Activated CD4-positive, alpha-beta T cell treated with anti-CD3 and anti-CD28 coated beads for 24 hours (primary cell): ENCODE measurements at regions not wholly inside any gene's neighbourhood (a gene's known extent, or its start where the extent isn't known, plus 50 kb on each side); places are given as distances from the start of the nearest gene placed in this dataset.
"Not testable (repeated sequence)": the region's sequence is repeated elsewhere in the genome, so short reads cannot be mapped to it uniquely, and the experiment has no call there.

ENCODE experiments used
- DNase-seq, 2 donors: peaks; one replicate each; pipeline ENCODE4 v3.0.0-alpha.2; 2020; ENCODE audit warnings: low read depth in 2 of 2

GRCh38 chr21:18550361-18550760, 146.8 kb upstream of the TMPRSS15 start:
- no peak for DNase-seq

GRCh38 chr21:18553786-18554185, 150.2 kb upstream of the TMPRSS15 start:
- no peak for DNase-seq

- not testable (repeated sequence) for DNase-seq
Measured at GRCh38 chr21:18567770-18568169, 164.2 kb upstream of the TMPRSS15 start.

- DNase-seq, result no peak
Measured at GRCh38 chr21:18588001-18588662, 184.5 kb upstream of the TMPRSS15 start.

GRCh38 chr21:18601146-18601545, 197.6 kb upstream of the TMPRSS15 start:
- DNase-seq, result no peak

- no peak for DNase-seq
Measured at GRCh38 chr21:18602711-18603110, 199.1 kb upstream of the TMPRSS15 start.

- no peak for DNase-seq
Measured at GRCh38 chr21:18603261-18603660, 199.7 kb upstream of the TMPRSS15 start.

- no peak for DNase-seq
Measured at GRCh38 chr21:18603980-18604379, 200.4 kb upstream of the TMPRSS15 start.

GRCh38 chr21:18608226-18608625, 204.6 kb upstream of the TMPRSS15 start:
- no peak for DNase-seq

- DNase-seq, result no peak
Measured at GRCh38 chr21:18614303-18614702, 210.7 kb upstream of the TMPRSS15 start.

GRCh38 chr21:18617291-18617690, 213.7 kb upstream of the TMPRSS15 start:
- DNase-seq, result no peak

- no peak for DNase-seq
Measured at GRCh38 chr21:18620436-18620835, 216.9 kb upstream of the TMPRSS15 start.

GRCh38 chr21:18622383-18622782, 218.8 kb upstream of the TMPRSS15 start:
- no peak for DNase-seq

- no peak for DNase-seq
Measured at GRCh38 chr21:18630446-18630845, 226.9 kb upstream of the TMPRSS15 start.

- no peak for DNase-seq
Measured at GRCh38 chr21:18636897-18637296, 233.3 kb upstream of the TMPRSS15 start.

- no peak for DNase-seq
Measured at GRCh38 chr21:18646116-18646515, 242.5 kb upstream of the TMPRSS15 start.

- no peak for DNase-seq
Measured at GRCh38 chr21:18655931-18656330, 252.3 kb upstream of the TMPRSS15 start.

GRCh38 chr21:18661842-18662241, 258.3 kb upstream of the TMPRSS15 start:
- DNase-seq, result no peak

GRCh38 chr21:18663663-18664062, 260.1 kb upstream of the TMPRSS15 start:
- no peak for DNase-seq

GRCh38 chr21:18666725-18667124, 263.1 kb upstream of the TMPRSS15 start:
- DNase-seq, result no peak

GRCh38 chr21:18673789-18674188, 270.2 kb upstream of the TMPRSS15 start:
- DNase-seq, result no peak

- no peak for DNase-seq
Measured at GRCh38 chr21:18677632-18678031, 274.0 kb upstream of the TMPRSS15 start.

- DNase-seq, result no peak
Measured at GRCh38 chr21:18705971-18706370, 302.4 kb upstream of the TMPRSS15 start.

- DNase-seq, result no peak
Measured at GRCh38 chr21:18711662-18712061, 308.1 kb upstream of the TMPRSS15 start.
